Glomerular visceral epithelial cell (primary cell): ENCODE measurements at regions not wholly inside any gene's neighbourhood (a gene's known extent, or its start where the extent isn't known, plus 50 kb on each side); places are given as distances from the start of the nearest gene placed in this dataset.

Source experiments
- DNase-seq: peaks from one replicate; pipeline ENCODE4 v3.0.0-alpha.2; 2016; ENCODE audit errors: extremely low spot score

DNA sequence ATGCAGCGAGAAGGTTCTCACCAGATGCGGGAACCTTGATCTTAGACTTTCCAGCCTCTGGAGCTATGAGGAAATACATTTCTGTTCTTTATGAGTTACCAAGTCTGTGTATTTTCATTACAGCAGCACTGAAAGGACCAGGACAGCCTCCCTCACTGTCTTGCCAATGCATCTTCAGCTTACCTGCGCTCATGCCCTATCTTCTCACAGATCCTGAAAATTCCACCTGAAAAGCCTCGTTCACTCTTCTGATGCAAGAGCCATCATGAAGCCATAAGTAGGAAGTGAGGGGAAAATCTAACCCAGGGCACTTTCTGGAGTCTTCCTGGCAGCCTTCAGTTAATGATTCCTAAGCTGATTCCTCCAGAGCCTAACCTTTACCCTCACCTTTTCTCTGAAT, 194.0 kb downstream of the SALL1 start:
- DNase-seq = no peak

DNA sequence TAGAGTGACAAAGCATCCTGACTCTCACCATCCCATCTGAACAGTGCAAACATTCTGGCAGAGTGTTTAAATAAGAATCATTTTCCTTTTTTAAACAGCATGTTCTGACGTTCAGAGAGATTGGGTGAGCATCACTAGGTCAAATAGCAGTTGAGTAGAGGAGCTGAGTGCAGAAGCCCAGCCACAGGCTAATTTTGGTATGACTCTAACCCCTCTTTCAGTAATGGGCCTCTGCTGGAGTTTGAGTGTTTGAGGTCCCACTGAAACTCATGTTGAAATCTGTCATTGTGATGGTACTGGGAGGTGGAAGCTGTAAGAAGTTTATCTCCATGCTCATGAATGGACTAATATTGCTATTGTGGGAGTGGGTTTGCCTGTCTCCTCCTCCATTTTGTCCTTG, 194.4 kb downstream of the SALL1 start:
- DNase-seq = no peak

DNA sequence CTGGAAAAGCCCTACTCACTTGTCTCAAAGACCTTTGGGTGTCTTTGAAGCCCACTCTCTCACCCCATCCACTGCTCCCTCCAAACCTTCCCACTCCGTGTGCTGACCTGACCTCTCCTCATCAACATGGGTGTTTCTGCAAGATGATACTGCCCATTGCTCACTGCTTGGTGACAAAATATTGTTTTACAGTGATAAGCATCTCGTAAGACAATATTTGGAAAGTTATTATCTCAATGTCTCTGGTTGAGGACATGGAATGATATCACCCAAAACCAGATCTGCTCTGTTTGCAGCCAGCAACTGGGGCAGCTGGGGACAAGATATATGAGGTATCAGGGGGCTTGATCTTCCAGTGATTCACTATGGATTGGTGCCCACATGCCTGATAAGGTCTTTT, 195.8 kb downstream of the SALL1 start:
- DNase-seq = no peak

DNA sequence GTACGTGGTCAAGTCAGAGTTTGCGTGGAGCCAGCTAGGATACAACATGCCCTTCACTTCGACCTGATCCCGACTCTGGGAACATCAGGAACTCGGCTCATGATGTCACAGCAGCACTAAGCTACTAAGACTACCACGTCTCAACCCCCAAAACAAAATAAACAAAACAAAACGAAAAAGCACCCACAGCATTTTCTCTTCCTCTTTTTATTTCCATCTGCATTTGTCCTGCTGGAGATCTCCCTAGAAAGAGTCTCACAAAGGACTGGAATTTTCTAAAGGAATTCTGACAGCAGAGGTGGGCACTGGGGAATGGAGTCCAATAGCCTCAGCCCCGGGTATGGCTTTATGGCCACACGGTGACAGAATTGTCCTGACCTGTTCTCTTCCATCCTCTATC, 196.6 kb downstream of the SALL1 start:
- DNase-seq = no peak

DNA sequence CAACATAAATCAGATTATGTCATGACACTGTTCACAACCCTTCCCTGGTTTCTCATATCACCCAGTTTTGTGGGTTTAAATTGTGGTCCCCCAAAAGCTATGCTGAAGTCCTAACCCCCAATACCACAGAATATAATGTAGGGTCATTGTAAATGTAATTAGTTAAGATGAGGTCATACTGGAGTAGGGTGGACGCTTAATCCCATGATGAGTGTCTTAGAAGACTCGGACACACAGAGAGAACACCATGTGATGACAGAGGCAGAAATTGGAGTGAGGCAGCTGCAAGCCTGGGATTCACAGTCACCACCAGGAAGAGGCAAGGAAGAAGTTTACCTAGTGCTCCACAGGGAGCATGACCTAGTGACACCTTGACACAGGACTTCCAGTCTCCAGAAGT, 197.8 kb downstream of the SALL1 start:
- no peak for DNase-seq

DNA sequence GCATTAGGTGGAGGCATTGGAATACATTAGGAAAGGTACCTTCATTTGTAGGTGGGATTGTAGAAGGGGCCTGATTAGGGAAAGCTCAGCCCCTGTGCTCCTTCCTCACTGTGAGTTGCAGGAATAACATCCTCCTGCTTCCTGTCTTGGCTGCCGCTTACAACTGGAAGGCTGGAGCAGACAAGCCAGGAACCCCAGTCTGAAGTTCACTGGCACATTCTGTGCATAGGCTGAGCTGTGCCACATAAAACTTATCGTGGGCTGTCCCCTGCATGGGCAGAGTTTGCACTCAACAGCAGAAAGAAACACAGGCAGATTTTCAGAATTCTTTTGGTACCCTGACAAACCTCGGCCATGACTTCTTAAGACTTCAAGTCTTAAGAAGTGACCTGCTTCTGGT, 200.1 kb downstream of the SALL1 start:
- DNase-seq = no peak

DNA sequence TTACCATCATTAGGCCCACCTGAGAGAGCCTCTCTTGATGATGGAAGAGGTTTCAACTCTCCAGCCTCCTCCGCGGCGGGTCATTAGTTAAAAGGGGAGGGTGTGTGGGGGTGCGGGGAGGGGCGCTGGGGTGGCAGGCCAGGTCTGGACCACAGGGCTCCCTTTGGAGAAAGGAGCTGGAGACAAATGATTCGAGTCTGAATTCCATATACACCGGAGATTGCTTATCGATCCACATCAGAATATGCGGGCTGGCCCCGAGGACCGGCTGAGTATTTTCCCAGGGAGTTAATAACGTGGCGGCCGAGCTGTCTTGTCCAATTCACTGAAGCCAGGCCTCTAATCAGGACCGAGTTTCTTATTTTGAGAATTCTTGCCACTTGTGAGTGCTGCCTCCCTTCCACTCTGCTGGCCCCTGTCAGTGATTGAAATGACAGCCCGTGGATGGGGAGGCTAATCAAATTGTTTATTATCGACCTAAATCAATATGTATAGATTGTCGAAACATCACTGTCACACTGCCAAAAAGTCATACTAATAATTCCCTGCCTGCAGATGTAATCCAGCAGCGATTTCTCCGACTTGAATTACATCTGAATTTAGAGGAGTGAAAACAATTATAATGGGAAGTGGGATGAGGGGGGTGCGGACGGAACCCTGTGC, 202.7 kb downstream of the SALL1 start:
- DNase-seq = no peak

DNA sequence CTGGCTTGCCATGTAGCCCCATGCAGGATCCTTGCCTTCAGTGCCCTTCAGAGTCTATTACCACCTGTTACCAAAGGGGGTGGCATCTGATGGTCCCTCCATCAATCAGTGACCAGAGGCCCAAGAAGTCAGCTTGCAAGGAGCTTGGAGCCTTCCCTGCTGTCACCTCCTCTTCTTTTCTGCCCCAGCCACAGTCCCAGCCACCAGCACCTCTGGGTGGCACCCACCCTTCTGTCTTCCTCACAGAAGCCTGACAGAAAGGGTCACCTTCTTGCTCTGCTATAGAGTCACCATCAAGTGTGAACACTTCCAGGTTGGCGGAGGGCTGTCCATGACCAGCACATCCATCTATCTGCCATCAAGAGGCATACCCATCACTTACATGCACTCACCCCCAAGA, 203.2 kb downstream of the SALL1 start:
- no peak for DNase-seq

DNA sequence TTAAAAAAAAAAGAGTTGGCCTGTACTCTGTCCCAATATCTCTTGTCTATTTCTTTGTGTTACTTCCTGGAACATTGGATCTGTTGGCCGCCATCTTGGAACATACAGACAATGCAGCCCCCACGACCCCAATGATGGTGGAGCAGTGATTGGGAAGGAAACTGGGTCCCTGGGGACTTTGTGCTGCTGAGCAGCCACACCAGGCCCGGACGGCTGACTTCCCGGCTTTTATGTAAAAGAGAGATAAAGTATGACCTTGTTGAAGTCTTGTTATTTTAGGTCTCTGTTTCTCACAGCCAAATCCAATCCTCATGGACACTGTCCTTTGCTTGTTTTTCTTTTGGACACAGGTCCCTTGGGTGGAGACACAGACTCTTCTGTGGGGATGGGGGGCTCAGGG, 204.5 kb downstream of the SALL1 start:
- no peak for DNase-seq

DNA sequence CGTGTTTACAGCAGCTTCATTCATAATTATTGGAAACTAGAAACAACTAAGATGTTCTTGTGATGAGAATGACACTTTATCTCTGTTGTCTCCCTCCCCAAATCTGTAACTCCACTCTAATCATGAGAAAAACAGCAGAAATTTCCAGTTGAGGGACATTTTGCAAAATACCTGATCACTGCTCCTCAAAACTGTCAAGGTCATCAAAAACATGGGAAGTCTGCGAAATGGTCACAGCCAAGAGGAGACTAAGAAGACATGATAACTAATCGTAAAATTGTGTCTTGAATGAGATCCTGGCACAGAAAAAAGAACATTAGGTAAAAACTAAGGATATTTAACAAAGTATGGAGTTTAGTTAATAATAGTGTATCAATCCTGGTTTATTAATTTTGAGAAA, 204.2 kb downstream of the CYLD start:
- DNase-seq = no peak

DNA sequence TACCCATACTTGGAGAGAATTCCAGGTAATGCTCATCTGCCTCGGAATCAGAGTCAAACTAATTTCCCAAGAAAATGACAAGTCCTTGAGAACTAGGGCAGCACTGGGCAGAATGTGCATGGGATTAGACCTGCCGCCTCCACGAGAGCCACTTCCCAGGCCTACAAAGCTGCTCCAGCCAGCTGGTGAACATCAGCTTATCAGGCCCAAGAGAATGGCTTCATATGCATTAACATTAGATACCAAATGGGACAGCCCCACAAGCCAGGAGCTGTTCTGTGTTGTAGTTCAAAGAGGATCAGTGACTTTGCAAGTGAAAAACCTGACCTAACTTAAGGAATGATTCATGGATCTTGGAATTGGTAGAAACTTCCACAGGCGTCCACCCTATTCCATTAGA, 203.3 kb downstream of the CYLD start:
- no peak for DNase-seq

DNA sequence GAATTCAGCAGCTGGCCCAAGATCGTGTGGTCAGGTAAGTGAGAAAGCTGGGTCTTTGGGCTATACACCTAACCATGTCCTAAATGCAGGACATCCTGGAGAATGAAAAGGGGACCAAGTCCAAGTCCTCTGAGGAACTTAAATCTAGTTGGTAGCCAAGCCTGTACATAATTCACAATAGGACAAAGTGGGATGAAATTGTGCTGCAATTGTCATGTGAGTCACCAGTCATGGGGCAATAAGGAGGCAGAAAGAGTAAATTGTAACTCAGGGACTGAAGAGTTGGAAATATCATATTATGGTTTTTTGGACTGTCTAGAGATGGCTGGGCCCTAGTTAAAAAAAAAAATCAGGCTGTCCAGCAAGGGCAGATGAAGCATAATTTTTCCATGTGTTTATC, 202.6 kb downstream of the CYLD start:
- no peak for DNase-seq

DNA sequence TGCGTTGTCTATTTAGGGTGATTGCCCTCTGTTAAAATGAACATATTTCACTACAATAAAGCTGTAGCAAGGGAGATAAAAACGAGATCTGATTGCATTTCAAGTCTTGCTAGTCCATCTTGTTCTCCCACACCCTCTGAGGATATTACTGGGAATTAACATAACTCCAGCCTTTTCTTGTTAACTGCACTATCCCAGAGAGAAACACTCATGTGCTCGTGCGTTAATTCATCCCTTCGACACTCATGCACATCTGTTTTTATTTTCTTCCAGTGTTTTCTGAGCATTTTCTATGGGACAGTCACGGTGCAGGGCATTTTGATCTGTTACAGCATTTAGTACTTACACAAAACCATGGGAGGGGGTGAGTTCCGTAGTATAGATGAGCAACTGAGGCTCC, 202.1 kb downstream of the CYLD start:
- DNase-seq = no peak

DNA sequence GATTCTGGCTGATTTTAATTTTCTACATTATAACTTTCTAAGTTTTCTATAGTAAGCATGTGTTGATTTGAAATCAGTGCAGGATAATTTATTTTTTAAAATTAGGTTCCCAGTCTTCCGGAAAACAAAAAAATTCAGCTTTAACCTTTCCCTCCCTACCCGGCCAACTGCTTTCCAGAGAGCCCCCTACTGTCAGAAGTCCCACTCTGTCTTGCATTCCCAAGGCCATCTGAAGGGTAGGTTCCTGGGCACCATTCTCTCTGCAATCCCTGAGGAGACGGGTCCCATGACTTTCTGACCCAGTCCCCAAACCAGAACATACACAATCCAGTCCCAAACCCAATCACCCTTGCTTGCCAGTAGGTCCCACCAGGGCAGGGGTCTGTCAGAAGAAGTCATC, 200.3 kb downstream of the CYLD start:
- no peak for DNase-seq

DNA sequence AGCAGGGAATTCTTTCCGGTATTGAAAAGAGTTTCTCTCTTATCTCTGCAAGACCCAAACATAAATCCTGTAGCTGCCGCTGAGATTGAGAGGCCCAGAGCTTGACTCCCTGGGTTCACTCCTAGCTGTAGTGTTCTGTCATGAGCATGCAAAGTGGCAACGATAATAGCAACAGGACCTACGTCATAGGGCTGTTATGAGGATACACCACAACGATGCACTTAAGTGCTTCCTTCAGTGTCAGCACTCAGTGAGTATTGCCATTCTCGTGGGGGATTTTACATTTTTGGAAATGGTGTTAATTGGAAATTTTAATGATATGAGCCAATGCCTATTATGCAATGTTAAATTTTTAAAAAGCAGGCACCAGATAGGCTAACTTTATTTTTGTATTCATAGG, 199.8 kb downstream of the CYLD start:
- no peak for DNase-seq

DNA sequence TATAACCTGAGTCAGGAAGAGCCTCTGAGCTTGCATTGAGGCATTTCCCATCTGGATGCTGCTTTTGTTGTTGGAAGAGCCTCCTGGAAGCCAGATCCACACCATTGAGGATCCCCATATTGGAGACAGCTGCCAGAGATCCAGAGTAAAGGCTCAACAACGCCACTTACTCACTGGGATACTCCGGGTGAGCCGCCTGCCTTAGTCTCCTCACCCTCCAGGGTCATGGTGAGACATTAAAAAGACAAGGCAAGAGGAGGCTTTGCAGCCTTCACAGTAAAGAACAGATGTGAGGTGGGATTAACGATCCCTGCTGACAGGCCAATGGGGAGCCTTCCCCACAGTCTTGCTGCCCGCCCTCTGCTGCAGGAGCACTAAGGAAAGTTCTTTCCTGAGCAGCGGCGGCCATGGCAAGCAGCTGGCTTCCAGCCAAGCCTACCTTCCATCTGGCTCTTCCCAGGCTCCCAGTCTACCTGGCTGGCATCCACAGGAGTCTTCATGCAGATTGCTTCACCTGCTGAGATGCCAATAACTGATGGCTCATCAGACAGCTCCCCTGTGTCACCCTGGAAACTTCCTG, 198.5 kb downstream of the CYLD start:
- no peak for DNase-seq

DNA sequence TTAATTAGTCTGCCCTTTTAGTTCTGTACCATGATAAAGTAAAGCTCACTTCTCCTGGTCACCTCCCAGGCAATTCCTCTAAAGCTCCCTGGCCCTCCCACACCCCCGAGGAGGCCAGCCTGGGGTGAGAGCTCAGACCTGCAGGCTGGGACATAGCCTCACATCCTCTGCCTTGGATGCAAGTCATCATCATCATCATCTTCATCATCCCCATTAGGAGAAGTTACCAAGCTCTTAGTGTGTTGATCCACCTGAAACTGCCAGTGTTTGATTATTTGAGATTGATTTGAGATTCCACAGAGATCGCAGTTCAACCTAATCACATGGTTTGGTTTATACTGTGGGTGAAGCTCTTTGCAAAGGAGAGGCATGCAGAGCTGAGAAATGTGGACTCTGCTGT, 197.5 kb downstream of the CYLD start:
- no peak for DNase-seq

DNA sequence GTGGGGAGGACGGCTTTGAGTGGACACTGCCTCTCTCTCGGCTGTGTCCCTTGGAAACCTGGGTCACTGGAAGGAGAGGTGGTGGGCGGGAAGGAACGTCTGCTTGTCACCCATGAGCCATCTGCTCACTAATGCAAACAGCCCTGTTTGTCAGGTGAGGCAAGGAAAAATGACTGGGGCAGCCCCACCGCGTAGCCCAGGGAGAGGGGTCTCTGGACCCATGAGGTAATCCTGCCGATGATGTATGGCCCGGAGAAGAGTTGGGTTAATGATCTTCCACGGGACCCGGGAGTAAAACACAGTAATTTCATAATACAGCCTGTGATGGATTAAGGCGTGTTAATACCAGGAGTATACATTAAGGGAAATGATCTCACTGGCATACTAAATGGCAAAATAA, 197.0 kb downstream of the CYLD start:
- no peak for DNase-seq

DNA sequence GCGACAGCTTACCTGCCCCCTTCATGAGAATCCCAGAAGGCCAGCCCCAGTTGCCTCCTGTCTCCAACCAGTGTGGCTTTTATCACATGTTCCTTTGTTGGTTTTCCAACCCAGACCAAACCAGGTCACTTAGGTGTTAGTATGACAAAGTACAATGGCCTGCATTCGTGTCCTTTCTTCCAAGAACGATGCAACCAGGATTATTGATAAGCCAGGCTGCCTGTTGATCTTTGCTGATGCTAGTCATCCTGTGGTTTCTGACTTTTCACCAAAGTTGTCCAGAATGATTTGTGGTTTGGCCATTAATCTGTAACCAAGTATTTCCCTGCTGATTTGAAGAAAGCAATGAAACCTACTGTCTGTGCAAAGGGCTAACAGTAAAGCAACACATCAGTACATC, 191.4 kb downstream of the CYLD start:
- peak; percentile 3 for DNase-seq

DNA sequence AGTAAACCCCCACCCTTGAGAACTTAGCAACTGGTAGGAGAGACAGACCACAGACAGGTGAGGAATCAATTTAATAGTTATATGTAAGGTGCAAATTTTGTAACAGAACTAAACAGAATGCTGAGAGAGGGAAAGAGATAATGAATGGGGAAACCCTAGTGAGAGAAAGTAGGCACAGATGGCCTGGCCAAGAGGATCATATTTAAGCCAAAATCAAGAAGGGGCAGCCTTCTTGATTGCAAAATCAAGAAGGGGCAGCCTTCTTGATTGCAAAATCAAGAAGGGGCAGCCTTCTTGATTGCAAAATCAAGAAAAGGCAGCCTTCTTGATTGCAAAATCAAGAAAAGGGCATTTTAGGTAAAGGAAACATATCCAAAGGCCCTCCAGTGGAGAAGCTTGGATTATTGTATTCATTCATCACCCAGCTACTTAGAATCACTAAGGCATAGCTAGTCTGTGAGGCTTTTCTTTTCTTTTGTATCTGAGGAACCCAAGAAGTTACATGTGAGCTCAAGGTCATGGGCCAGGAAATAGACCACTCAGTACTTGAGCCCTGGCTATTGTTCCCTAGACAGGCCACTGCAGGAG, 190.6 kb downstream of the CYLD start:
- no peak for DNase-seq

DNA sequence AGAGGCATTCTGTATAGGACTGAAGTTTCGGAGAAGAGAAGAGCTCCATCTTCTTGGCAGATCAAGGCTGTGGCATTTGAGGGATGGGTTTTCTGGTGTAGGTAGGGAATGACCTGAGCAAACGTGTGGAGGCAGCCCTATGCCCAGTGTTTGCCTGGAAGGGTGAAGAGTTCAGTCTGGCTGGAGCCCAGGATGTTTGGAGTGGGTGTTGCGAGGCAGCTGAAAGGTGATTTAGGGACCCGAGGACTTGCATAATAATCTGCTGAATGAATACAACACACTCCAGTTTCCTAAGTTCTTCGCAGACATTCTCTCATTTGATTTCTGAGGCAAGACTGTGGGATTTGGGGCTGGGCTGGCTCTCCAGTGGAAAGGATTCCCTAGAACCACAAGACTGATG, 186.2 kb downstream of the CYLD start:
- no peak for DNase-seq

DNA sequence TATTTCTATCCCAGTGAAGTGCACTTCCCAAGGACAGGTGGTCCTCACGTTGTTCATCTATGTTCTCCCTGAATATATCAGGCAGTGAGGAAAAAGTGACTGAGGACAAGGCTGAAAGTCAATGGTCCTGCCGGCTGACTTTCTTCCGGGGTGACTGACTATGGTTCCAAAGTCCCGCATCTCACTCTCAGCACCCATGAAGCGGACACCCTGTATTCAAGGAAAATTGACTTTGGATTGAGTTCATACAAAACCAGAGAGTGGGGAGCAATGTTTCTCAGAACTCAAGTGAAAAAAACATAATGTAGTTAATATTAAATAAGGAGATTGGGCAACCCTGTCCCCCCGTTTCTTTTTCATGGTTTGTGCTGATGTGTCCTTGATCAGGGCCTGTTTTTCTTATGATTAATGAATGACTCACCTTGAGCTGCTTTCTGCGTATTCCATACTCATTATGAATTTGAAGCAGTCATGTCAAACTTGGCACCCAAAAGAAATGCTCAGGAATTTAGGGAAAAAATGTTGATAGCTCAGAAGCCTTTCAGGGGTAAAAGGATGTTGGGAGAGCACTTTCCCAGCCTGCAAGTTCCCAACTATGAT, 184.0 kb downstream of the CYLD start:
- DNase-seq = peak; percentile 38

DNA sequence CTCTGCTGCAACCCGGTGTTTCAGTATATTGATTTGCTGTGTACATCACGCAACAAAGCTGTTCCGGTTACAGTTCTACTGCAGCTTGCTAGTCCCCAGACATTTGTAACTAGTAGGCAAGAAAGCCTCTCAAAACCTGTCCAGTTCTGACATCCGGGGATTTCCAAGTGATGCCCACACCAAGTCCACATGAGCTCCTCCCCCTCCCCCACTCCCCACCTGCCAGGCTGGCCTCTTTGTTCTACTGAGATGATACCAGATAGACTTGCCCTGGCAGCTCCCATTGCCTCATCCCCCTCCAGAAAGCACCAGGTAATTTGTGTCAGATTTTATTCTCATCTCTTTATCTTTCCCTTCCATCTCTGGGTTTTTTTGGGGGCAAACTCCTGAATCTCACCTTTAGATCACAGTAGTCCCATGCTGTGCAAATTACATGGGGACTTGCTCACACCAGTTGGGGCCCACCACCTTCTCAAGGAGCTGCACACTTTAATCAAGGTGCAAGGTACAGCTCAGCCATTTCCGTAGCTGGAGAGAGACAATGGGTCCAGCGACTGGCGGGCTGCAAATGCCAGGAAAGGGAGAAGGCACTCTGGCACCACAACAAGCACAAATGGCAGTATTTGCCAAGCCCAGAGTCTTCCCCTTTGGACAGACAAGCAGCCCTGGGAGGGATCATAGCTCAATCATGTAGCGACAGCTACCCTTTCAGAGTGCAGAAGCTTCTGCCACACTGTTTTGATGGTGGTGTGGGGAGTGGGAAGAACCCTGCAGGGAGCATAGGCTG, 183.1 kb downstream of the CYLD start:
- DNase-seq = no peak
